SH-SY5Y (cell line): ENCODE measurements at regions not wholly inside any gene's neighbourhood (a gene's known extent, or its start where the extent isn't known, plus 50 kb on each side); places are given as distances from the start of the nearest gene placed in this dataset.

Experiments used
- GATA2 ChIP-seq: IDR thresholded peaks from 2 replicates; pipeline ENCODE4 v1.6.1; 2011; ENCODE audit warnings: mild to moderate bottlenecking, low read depth, low read length
- GATA3 ChIP-seq: IDR thresholded peaks from 2 replicates; pipeline ENCODE4 v1.6.1; 2011; ENCODE audit warnings: low read depth, mild to moderate bottlenecking, low read length, moderate library complexity

- TF ChIP-seq GATA2 (no peak), GATA3 (no peak)
Observed at GRCh38 chr20:58135441-58136148, 92.9 kb downstream of the ANKRD60 start.
